ENCODE measurements at regions not wholly inside any gene's neighbourhood (a gene's known extent, or its start where the extent isn't known, plus 50 kb on each side); places are given as distances from the start of the nearest gene placed in this dataset.

DNA sequence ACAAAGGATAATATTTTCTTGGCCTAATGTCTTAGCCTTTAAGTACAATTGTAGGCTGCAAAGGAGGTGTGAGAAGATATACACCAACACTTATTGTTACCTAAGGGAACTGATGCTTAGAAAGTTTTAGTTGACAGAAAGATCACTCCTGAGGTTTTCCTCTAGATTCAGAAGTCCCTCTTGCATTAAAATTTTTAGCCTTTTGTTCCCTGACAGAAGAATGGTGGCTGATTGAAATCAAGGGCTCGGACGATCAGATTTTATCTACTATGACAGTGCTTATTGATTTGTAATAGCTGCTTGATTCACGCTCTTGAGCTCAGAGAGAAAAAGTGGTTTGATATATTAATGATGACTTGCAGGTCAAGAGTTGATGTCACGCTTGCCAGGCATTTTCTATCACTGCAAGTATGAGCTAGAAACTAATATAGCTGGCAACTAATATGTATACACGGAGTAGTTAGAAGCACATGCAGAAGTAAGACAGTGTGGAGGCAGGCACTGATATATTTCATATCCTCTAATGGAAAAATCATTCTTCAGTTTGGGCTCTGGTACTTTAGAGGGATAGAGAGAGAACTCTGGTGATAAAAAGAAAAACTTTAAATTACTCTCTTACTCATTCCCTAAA lies 246.6 kb upstream of the ID4 start:
- Histone ChIP-seq H3K36me3 (ENCODE audit: low read length) (no peaks in the 10 kb centered on the region), H3K9me3 (ENCODE audit: insufficient read depth, low read length) (no peaks in the 10 kb centered on the region), H3K9ac (ENCODE audit: low read length) (no peak overlapping the region), H3K27ac (ENCODE audit: low read depth, low read length) (no peak overlapping the region), H3K4me2 (ENCODE audit: low read depth, low read length, poor library complexity, severe bottlenecking) (no peak overlapping the region), H2AFZ (ENCODE audit: low read depth, low read length, severe bottlenecking) (no peak overlapping the region), H3F3A (ENCODE audit: insufficient read depth) (peaks cover 9% of the 10 kb centered on the region), H4K20me1 (ENCODE audit: low read depth, low read length) (no peaks in the 10 kb centered on the region), H3K79me2 (ENCODE audit: insufficient read depth, low read length) (no peaks in the 10 kb centered on the region), H3K4me3 (ENCODE audit: insufficient read depth, low read length, poor library complexity, severe bottlenecking) (no peak overlapping the region), H3K27me3 (ENCODE audit: low read length) (no peaks in the 10 kb centered on the region), H3K9me2 (replicated peaks; ENCODE audit: insufficient read depth, low read length) (no peaks in the 10 kb centered on the region)
- no peak for TF ChIP-seq CTCF (IDR thresholded peaks at IDR 0.05; ENCODE audit: insufficient read depth, low read length, poor library complexity, severe bottlenecking)
- TF ChIP-seq EZH2phosphoT487 (conservative IDR thresholded peaks at IDR 0.05; ENCODE audit: low read length) = no peak

DNA sequence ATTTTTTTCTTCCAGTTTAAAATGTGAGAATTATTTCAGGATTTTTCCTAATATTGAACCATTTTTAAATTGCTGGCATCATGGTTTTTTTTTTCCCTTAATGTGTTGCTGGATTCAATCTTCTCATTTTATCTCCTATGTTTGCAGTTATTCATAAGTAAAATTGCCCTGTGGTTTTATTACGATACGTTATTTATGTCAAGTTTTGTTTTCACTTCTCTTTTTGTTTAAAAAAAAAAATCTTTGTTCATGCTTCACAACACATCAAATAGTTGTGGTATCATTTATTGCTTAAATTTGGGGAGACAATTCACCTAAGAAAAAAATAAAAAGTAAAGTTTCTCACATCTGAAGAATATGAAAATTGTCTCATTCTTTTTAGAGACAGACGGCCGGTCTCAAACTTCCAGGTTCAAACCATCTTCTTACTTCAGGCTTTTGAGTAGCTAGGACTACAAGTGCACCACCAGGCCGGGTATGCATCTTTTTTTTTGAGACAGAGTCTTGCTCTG lies 239.3 kb upstream of the ID4 start:
- Histone ChIP-seq H3K27me3 (ENCODE audit: low read length) (no peaks in the 10 kb centered on the region), H3K27ac (ENCODE audit: low read depth, low read length) (peak overlapping the region; percentile 53), H3K4me3 (ENCODE audit: insufficient read depth, low read length, poor library complexity, severe bottlenecking) (no peak overlapping the region)

DNA sequence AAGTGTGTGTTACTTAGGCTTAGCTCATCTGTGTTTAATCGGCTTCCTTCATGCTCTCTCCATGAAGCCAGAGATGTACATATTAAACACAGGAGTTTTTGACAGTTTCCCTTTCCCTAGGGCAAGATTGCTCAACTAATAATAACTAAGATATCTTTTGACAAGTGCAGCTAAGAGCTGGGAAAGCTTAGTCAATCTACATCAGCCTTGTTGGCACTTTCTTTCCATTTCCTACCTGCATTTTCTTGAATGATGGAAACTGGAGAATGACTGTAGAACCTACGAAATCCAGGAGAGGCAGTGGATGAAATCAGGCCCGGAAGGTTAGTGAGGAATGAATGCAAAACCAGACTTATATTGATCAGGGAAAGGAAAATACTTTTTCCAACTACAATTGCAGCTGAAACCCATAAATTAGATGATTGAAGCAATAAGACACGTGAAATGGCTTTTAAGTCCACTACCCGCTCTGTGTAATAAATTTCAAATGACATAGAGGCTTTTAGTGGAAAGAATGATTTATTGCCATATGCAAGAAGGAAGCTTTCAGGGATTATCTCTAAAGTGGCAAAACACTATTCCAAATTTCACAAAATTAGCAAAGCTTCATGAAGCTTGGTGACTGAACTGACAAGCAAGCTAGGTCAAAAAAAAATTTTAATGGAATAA lies 237.2 kb upstream of the ID4 start:
- H3K9ac ChIP-seq (ENCODE audit: low read length) = no peak overlapping the region
- no peak overlapping the region for H2AFZ ChIP-seq (ENCODE audit: low read depth, low read length, severe bottlenecking)
- H3K9me2 ChIP-seq (replicated peaks; ENCODE audit: insufficient read depth, low read length) = no peaks in the 10 kb centered on the region
- no peak for TF ChIP-seq CTCF (IDR thresholded peaks at IDR 0.05; ENCODE audit: insufficient read depth, low read length, poor library complexity, severe bottlenecking)
- 0 out of 2 replicates have a peak, but pooled peaks have one; percentile 26 for TF ChIP-seq EZH2phosphoT487 (conservative IDR thresholded peaks at IDR 0.05; ENCODE audit: low read length)
- H3K4me3 ChIP-seq (ENCODE audit: insufficient read depth, low read length, poor library complexity, severe bottlenecking) = no peak overlapping the region
- no peaks in the 10 kb centered on the region for H3K36me3 ChIP-seq (ENCODE audit: low read length)
- no peak overlapping the region for H3K27ac ChIP-seq (ENCODE audit: low read depth, low read length)
- no peaks in the 10 kb centered on the region for H3K27me3 ChIP-seq (ENCODE audit: low read length)
- no peaks in the 10 kb centered on the region for H3K9me3 ChIP-seq (ENCODE audit: insufficient read depth, low read length)
- peaks cover 13% of the 10 kb centered on the region for H3F3A ChIP-seq (ENCODE audit: insufficient read depth)
- no peaks in the 10 kb centered on the region for H3K79me2 ChIP-seq (ENCODE audit: insufficient read depth, low read length)
- H3K4me2 ChIP-seq (ENCODE audit: low read depth, low read length, poor library complexity, severe bottlenecking) = no peak overlapping the region
- H4K20me1 ChIP-seq (ENCODE audit: low read depth, low read length) = no peaks in the 10 kb centered on the region

More for the DNA sequence above, 239.3 kb upstream of the ID4 start:
- no peaks in the 10 kb centered on the region for H3K9me3 ChIP-seq (ENCODE audit: insufficient read depth, low read length)
- peaks cover 13% of the 10 kb centered on the region for H3F3A ChIP-seq (ENCODE audit: insufficient read depth)
- no peaks in the 10 kb centered on the region for H3K9me2 ChIP-seq (replicated peaks; ENCODE audit: insufficient read depth, low read length)
- no peak overlapping the region for H3K9ac ChIP-seq (ENCODE audit: low read length)
- H4K20me1 ChIP-seq (ENCODE audit: low read depth, low read length) = no peaks in the 10 kb centered on the region
- H3K36me3 ChIP-seq (ENCODE audit: low read length) = no peaks in the 10 kb centered on the region
- no peaks in the 10 kb centered on the region for H3K79me2 ChIP-seq (ENCODE audit: insufficient read depth, low read length)
- H3K4me2 ChIP-seq (ENCODE audit: low read depth, low read length, poor library complexity, severe bottlenecking) = peak overlapping the region; percentile 42
- no peak overlapping the region for H2AFZ ChIP-seq (ENCODE audit: low read depth, low read length, severe bottlenecking)
- TF ChIP-seq CTCF (IDR thresholded peaks at IDR 0.05; ENCODE audit: insufficient read depth, low read length, poor library complexity, severe bottlenecking) = no peak
- TF ChIP-seq EZH2phosphoT487 (conservative IDR thresholded peaks at IDR 0.05; ENCODE audit: low read length) = peak; percentile 98; the same call in 1 of the 2 replicates
